ENCODE measurements at regions not wholly inside any gene's neighbourhood (a gene's known extent, or its start where the extent isn't known, plus 50 kb on each side); places are given as distances from the start of the nearest gene placed in this dataset.
"Not testable (repeated sequence)": the region's sequence is repeated elsewhere in the genome, so short reads cannot be mapped to it uniquely, and the experiment has no call there.

DNA sequence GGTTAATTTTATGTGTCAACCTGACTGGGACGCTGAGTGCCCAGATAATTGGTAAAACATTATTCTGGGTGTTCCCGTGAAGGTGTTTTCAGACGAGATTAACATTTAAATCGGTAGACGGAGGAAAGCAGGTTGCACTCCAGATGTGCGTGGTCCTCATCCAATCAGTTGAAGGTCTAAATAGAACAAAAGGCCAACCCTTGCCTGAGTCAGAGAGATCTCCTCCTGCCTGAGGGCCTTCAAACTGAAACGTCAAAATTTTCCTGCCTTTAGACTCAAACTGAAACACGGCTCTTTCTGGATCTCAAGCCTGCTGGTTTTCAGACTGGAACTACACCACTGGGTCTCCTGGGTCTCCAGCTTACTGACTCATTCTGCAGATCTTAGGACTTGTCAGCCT is 70.9 kb downstream of the NPIPA5 start:
- not testable (repeated sequence) for DNase-seq

DNA sequence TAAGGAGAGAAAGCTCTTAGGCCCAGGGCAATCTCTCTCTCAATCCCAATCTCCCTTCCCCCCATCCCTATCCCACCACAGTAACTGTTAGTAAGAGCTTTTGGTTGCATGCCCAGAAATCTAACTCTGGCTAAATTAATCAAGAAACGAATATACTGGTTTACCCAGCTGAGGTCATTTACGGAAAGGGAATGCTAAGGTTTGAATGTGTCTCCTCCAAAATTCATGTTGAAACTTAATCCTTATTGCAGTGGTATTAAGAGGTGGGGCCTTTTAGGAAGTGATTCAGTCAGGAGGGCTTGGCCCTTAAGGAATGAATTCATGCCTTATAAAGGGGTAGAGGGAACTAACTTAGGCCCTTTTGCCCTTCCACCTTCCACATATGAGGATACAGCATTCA is 72.2 kb downstream of the NPIPA5 start:
- peak; percentile 17 for DNase-seq

- DNase-seq = not testable (repeated sequence)
Measured at GRCh38 chr16:15303667-15304324, 74.3 kb downstream of the NPIPA5 start.

DNA sequence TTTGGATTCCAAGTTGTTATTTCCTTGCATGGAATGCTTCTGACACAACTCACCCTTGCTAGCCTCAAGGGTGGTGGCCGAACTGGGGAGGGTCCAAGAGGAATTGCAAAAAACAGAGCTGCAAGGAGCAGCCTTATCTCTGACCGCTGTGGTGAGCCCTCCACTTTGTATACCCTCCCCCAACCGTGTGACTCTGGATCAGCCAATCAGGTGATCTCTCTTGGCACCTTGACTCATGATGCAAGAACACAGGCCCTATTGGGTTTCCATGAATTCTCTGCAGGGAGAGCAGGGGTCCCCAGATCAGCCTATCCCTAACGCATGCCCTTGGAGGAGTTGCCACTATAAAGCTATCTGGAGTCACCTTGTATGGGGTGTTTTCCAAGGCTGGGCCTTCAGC is 81.0 kb downstream of the NPIPA5 start:
- DNase-seq = not testable (repeated sequence)

- not testable (repeated sequence) for DNase-seq
Measured at GRCh38 chr16:15274796-15275195, 103.3 kb downstream of the NPIPA5 start.

DNA sequence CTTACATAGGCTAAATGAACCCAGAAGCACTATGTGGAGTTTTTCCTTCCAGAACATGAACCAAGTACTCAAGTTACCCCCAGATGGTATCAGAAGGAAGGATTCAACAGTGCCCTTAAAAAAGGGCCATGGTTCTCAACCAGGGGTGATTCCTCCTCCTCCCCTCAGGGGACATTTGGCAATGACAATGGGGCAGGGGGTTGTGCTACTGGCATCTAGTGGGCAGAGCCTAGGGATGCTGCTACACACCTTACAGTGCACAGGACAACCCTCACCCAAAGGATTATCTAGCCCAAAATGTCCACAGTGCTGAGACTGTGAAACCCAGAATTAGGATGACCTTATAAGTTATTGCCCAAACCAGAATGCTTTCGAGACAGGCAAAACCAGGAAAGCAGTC is 104.1 kb downstream of the NPIPA5 start:
- DNase-seq = not testable (repeated sequence)

GRCh38 chr16:15266941-15267340 is 111.2 kb downstream of the NPIPA5 start:
- not testable (repeated sequence) for DNase-seq

DNA sequence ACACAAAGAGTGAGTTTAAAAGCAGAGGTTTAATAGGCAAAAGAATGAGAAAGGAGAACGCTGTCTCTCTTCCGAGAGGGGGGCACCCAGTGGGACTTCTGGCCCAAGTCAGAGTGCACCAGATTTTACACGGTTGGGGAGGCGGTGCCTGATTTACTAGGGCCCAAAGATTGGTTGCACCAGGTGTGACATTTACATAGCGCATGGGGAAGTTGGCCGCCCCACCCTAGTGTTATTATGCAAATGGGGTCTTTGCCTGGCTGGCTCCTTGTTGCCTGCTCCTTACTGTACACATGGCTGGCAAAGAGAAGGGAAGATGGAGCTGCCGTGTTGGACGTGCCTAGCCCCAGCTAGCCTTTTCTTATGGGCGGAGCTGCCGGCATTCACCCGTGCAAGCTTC is 115.9 kb downstream of the NPIPA5 start:
- not testable (repeated sequence) for DNase-seq

DNA sequence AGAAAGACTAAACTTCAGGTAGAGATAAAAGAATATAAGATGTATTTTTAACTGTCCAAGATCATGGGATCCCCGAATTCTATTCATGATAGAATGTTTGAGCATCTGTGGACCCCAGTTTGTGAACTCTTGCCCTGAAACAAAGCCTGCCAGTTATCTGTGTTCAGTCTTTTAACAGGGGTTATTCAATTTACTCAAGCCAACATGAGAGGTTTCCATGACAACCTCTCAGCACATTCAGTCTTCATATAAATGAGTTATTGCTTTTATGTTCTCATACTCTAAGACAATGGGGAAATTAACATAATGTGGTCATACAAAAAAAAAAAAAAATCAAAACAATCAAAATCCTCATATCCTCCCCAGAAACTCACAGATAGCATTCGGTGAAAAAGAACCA is 130.1 kb downstream of the NPIPA5 start:
- DNase-seq = not testable (repeated sequence)

DNA sequence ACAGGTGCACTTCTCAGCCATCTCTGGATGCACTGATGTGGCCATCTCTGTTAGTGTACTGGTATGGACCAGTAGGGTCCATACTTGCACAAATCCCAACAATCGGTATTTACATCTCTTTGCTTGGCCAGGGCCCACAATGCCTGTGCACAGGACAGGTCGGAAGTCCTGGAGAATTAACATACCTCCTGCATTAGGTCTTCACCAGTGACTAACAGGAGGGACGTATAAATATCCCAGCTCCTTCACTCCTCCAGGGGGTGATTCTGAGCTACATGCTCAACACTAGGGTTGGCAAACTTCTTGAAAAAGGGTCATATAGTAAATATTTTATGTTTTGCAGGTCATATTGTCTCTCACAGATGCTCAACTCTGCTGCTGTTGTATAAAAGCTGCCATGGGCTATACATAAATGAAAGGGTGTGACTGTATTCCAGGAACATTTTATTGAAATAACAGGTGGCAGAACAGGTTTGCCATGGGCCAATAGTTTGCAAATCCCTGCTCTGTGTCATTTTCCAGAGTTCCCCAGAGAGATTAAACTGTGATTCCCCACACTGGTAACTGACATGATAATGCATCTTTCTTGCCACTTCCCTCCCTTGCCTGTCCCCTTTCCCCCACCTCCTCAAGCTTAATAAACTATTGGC is 141.3 kb downstream of the NPIPA5 start:
- DNase-seq = not testable (repeated sequence)

- not testable (repeated sequence) for DNase-seq
Measured at GRCh38 chr16:15235140-15235539, 141.1 kb upstream of the RRN3 start.

DNA sequence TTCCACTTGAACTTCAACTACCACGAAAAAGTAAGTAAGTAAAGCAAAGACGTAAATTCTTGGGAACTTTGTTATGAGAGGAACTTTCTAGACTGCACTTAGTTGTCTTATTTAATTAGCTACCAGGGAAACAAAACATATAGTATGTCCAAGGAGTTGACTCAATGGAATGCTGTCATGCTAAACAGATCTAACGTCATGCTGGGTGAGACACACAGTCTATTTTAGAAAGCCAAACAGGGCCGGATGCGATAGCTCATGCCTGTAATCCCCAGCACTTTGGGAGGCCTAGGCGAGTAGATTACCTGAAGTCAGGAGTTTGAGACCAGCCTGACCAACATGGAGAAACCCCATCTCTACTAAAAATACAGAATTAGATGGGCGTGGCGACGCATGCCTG is 140.6 kb upstream of the RRN3 start:
- not testable (repeated sequence) for DNase-seq

GRCh38 chr16:15230432-15230831 is 136.4 kb upstream of the RRN3 start:
- not testable (repeated sequence) for DNase-seq

DNA sequence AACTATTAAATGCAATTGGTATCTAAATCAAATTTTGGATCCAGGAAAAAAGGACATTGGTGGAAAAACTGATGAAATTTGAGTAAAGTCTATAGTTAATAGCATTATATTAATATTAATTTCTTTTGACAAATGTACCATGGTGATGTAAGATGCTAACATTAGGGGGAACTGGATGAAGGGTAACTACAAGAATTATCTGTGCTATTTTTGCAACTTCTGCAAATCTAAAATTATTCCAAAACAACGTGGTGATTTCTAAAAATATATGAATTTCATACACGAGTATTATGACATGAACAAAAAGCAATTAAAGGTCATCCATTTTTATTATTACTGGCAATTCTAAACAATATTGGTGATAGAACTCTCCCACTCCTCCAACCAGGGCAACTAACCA is 135.6 kb upstream of the RRN3 start:
- not testable (repeated sequence) for DNase-seq

GRCh38 chr16:15224651-15225050 is 130.6 kb upstream of the RRN3 start:
- DNase-seq = not testable (repeated sequence)

DNA sequence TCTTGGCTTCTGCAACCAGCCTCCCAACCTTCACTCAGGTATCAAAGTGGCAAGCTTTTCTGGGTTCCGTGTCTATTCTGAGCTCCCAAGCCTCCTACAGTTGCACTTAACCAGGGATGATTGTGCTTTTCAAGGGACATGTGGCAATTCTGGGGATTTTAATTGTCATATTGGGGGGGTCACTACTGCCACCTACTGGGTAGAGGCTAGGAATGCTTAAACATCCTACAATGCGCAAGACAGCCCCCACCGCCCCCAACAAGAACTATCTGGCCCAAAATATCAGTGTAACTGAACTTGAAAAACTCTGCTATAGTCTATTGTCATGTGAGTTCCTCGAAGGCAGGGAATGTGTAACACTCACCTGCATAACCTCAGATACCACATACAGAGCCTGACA is 129.3 kb upstream of the RRN3 start:
- DNase-seq = not testable (repeated sequence)

GRCh38 chr16:15219679-15220615 is 125.9 kb upstream of the RRN3 start:
- not testable (repeated sequence) for DNase-seq

DNA sequence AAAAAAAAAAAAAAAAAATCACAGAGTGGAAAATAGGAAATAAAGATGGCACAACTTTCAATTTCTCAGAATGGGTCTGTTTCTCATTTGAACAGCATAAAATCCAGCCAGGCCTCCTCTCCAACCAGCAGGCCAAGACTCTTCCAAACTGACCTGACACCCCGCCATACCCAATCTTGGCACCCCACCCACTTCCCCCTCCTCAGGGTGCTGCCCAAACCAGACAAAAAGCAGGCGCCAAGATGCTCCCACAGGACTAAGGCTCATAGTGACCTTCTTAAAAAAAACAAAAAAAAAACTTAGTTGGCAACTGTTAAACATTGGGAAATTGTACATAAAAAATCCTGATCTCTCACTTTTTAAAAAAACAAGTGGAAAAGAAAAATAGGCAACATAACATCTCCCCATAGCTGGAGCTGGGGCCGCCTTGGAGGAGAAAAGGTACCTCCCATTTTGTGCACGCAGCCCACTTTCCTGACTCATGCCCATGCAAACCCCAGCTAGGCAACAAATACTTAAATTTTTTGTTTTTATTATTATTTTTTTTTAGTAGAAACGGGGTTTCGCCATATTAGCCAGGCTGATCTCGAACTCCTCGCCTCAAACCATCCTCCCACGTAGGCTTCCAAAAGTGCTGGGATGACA is 124.9 kb upstream of the RRN3 start:
- DNase-seq = not testable (repeated sequence)

DNA sequence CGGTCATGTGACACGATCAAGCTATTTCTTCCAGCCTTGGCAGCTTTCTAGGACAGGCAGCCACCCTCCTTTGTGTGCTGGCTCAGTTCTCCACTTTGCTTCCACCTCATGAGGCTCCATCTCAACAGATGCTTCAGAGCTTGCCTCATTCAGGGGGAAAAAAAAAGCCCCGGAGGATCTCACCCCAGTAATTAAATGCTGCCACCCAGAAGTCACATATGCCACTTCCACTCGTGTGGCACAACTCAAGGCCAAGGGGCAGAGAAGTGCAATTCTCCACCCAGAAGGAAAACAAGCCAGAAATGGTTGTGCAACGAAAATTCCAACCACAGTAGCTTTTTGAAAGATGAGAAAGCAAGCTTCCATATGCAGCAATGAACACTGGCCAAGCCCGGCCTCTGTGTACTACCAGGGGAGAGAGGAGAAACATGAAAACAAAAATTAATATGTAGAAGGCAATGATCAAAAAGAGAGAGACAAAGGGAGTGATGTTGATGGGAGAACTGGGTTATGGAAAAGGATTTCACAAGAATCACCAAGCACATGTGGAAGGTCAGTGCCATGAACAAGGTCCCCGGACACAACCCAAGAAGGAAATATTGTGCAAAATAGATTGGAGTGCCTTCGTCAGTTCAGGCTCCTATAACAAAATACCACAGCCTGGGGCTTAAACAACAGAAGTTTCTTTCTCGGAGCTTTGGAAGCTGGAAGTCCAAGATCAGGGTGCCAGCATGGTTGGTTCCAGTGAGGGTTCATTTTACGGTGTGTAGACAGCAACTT is 113.3 kb upstream of the RRN3 start:
- DNase-seq = not testable (repeated sequence)

DNA sequence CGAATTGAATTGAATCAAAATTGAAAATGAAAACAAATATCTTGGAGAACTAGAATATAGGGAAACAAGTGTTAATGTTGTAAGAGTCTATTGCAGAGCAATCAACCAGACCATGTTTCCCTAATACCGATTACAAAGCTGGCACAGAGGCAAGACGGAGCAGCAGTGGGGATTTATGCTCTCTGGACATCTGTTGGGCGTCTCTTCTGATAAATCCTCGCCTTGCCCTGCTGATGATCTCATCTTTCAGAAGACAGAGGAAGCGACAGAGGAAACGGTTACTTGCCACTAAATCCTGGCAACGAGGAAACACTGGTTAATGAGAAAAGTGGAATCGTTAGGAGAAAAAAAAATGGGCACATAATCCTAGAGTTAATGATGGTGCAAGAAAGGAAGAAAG is 112.4 kb upstream of the RRN3 start:
- DNase-seq = not testable (repeated sequence)

DNA sequence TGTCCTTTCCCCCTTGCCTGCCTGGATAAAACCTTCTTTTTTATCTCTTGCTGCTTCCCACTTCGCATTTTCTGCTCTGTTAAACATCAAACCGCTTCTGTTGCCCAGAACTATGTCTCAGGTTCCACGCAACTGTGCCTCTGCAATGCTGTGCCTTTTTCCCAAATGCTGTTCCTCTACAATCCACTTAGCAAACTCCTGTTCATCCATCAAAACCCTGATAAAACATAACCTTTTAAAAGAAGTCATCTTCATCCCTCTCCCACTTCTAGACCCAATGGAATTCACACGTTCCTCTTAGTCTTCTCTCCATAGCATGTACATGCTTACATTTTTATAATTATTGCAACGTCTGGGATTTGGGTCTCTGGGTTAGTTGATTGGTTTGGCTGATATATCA is 111.9 kb upstream of the RRN3 start:
- not testable (repeated sequence) for DNase-seq

GRCh38 chr16:15204571-15204970 is 110.5 kb upstream of the RRN3 start:
- not testable (repeated sequence) for DNase-seq

All from fibroblast of skin of scalp (primary cell).